Small intestine (tissue), 7 donors: ENCODE measurements at regions not wholly inside any gene's neighbourhood (a gene's known extent, or its start where the extent isn't known, plus 50 kb on each side); places are given as distances from the start of the nearest gene placed in this dataset.

Experiments used
- DNase-seq, 2 donors: peaks; one replicate each; pipeline versions ENCODE4 v3.0.0 to v3.0.0-alpha.2; 2013
- FAIRE-seq: peaks from 2 replicates; lab custom pipeline; 2012; peaks lifted over from hg19 to GRCh38; lab: Jason Lieb, UNC
- H3K27ac ChIP-seq, 3 donors: one replicate each; pipeline ENCODE4 v1.5.1; 2013; ENCODE audit warnings: low read length in 2 of 3, mild to moderate bottlenecking in 2 of 3, control low read depth in 1 of 3, inconsistent platforms in 1 of 3, low read depth in 1 of 3, moderate library complexity in 1 of 3
- H3K27me3 ChIP-seq, 3 donors: one replicate each; pipeline ENCODE4 v1.6.1; 2013; ENCODE audit warnings: low read length in 3 of 3, inconsistent platforms in 1 of 3; ENCODE audit not compliant: control insufficient read depth in 3 of 3, insufficient read depth in 3 of 3
- H3K36me3 ChIP-seq, 3 donors: one replicate each; pipeline ENCODE4 v1.6.1; 2013; ENCODE audit warnings: low read length in 3 of 3, inconsistent platforms in 1 of 3, low read depth in 1 of 3, mild to moderate bottlenecking in 1 of 3, moderate library complexity in 1 of 3; ENCODE audit not compliant: control insufficient read depth in 3 of 3, insufficient read depth in 2 of 3
- H3K4me1 ChIP-seq, 3 donors: one replicate each; pipeline ENCODE4 v1.6.1; 2013; ENCODE audit warnings: low read length in 2 of 3, inconsistent platforms in 1 of 3, low read depth in 1 of 3, mild to moderate bottlenecking in 1 of 3, moderate library complexity in 1 of 3; ENCODE audit not compliant: control insufficient read depth in 3 of 3, insufficient read depth in 2 of 3
- H3K4me3 ChIP-seq, 3 donors: one replicate each; pipeline ENCODE4 v1.5.1; 2013; ENCODE audit warnings: low read length in 3 of 3, control low read depth in 1 of 3, inconsistent platforms in 1 of 3, low read depth in 1 of 3, mild to moderate bottlenecking in 1 of 3, moderate library complexity in 1 of 3
- H3K9me3 ChIP-seq, 2 donors: one replicate each; pipeline ENCODE4 v1.6.1; 2013; ENCODE audit warnings: low read depth in 1 of 2, low read length in 1 of 2; ENCODE audit not compliant: control insufficient read depth in 2 of 2, insufficient read depth in 1 of 2
- WGBS, 3 donors: extraction: QIAGEN DNeasy Blood & Tissue Kit; methylation state at CpG; one replicate each; pipeline ENCODE4 v1.1.7; 2013; 5-methylcytosine and 5-hydroxymethylcytosine counted together
- donor health status: healthy with polysubstance abuse.
- donor health status: control.
- donor health status: control.
- donor health status: Bipolar disorder and iron deficiency.
- donor health status: healthy.

DNA sequence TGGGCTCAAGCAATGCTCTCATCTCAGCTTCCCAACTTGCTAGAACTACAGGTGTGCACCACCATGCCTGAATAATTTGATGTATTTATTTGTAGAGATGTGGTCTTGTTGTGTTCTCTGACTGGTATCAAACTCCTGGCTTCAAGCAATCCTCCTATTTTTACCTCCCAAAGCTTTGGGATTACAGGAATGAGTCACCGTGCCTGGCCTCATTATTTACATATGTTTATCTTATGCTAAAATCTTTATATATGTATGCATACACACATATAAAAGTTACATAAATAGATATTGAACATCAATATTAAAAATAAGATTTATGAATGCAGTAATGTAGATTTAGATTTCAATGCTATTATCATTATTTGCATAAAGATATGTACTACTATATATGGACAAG lies 1634.5 kb upstream of the LRRTM3 start:
- H3K9me3 ChIP-seq, result peaks cover 0 to 3% of the 10 kb centered on the region in 2 donors
- H3K27me3 ChIP-seq, result no peaks in the 10 kb centered on the region
- H3K4me1 ChIP-seq, result no peaks in the 10 kb centered on the region
- WGBS, 3 donors, result 52 to 82% (median 59%) methylated on average over 1 of the region's 1 CpG
- DNase-seq (no peak), FAIRE-seq (no peak)
- no peak overlapping the region for H3K4me3 ChIP-seq
- H3K36me3 ChIP-seq, result no peaks in the 10 kb centered on the region
- H3K27ac ChIP-seq, result no peak overlapping the region

DNA sequence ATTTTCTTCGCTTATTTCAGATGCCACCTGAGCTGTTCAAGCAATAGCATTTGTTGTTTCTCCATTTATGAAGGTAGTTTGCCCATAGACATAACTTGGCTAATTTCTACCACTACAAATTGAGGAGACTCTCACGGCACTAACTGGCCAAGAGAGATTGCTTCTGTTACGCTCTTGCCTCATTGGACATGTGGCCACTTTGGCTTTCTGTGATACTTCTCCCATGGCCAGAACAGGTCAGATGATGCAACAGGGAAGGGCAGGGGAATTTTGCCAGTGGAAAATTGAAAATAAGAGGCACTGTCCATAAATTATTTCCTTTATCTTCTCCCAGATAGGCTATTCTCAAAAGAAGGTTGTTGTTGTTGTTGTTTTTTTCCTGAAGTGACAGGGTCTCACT lies 1633.3 kb upstream of the LRRTM3 start:
- FAIRE-seq (no peak), DNase-seq (no peak)
- Histone ChIP-seq H3K9me3 (peaks cover 0 to 3% of the 10 kb centered on the region in 2 donors), H3K36me3 (no peaks in the 10 kb centered on the region), H3K27ac (no peak overlapping the region), H3K4me3 (no peak overlapping the region), H3K4me1 (no peaks in the 10 kb centered on the region), H3K27me3 (no peaks in the 10 kb centered on the region)
- WGBS, 3 donors, result 93 to 95% (median 95%) methylated on average over 3 of the region's 3 CpGs

GRCh38 chr10:65294329-65294728 lies 1631.5 kb upstream of the LRRTM3 start:
- DNase-seq (peak; percentile 3 to 63), FAIRE-seq (no peak)
- Histone ChIP-seq H3K4me3 (no peak overlapping the region), H3K27me3 (no peaks in the 10 kb centered on the region), H3K4me1 (no peaks in the 10 kb centered on the region), H3K27ac (no peak overlapping the region), H3K9me3 (peaks cover 0 to 3% of the 10 kb centered on the region in 2 donors), H3K36me3 (no peaks in the 10 kb centered on the region)
- WGBS, 3 donors, result 0 to 21% (median 4%) methylated on average over 1 of the region's 1 CpG

DNA sequence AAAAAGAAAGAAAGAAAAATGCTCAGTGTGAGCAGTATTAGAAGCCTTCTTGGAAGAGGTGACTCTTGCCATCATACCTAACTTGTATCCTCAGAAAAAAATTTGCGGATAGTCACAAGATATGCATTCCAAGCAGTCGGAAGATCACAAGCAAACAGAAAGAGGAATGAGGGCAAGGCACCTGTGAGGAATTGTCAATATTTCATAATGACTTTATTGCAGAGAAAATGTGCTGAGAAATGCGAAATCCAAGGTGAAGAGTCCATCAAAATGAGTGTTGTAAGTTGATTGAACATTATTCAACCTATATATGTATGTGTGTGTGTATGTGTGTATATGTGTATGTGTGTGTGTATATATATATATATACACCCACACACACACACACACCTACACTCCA lies 1624.7 kb upstream of the LRRTM3 start:
- WGBS, 3 donors, result 55 to 76% (median 57%) methylated on average over 3 of the region's 3 CpGs
- DNase-seq, result peak in 1 of 2 donors; percentile 42
- no peaks in the 10 kb centered on the region for H3K36me3 ChIP-seq
- H3K27me3 ChIP-seq, result no peaks in the 10 kb centered on the region
- H3K9me3 ChIP-seq, result no peaks in the 10 kb centered on the region
- H3K4me3 ChIP-seq, result no peak overlapping the region
- H3K27ac ChIP-seq, result no peak overlapping the region
- no peaks in the 10 kb centered on the region for H3K4me1 ChIP-seq
- no peak for FAIRE-seq

DNA sequence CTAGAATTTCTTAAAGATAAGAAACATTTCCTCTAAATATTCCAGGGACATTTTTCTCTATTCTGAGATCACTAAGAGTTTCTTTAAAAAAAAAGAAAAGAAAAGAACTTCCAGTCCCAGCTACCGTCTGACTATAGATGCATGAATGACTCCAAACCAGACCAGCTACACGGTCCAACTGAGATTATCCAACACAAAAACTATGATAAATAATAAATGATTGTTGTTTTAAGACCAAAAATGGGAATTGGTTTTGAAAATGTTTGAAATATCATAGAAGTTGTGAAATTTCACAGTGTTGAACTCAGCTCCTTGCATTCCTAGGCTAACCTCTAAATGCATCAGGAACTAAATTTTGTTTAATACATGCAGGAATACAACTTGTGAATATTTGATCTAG lies 1619.6 kb upstream of the LRRTM3 start:
- no peak overlapping the region for H3K4me3 ChIP-seq
- no peak overlapping the region for H3K27ac ChIP-seq
- no peaks in the 10 kb centered on the region for H3K27me3 ChIP-seq
- FAIRE-seq, result no peak
- WGBS, 3 donors, result 68 to 82% (median 76%) methylated on average over 2 of the region's 2 CpGs
- H3K4me1 ChIP-seq, result no peaks in the 10 kb centered on the region
- H3K36me3 ChIP-seq, result no peaks in the 10 kb centered on the region
- no peak for DNase-seq
- H3K9me3 ChIP-seq, result no peaks in the 10 kb centered on the region

DNA sequence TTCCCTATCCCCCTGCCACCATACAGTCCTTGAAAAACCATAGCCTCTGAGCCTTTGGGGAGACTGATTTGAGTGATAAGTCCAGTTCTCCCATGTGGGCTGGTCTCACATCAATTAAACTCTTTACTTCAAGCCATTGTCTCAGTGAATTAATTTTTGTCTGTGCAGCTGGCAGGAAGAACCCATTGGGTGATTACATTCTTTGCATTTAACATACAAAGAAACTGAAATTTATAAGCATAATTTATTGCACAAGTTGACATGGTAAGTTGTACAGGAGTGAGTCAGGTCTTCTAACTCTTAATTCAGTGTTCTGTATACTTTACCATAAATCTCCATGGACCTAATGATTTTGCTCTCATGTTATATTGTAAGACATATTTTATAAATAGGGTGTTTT lies 1613.0 kb upstream of the LRRTM3 start:
- no peaks in the 10 kb centered on the region for H3K9me3 ChIP-seq
- no peaks in the 10 kb centered on the region for H3K27me3 ChIP-seq
- H3K4me1 ChIP-seq, result no peaks in the 10 kb centered on the region
- no peak overlapping the region for H3K4me3 ChIP-seq
- no peak for DNase-seq
- H3K36me3 ChIP-seq, result no peaks in the 10 kb centered on the region
- FAIRE-seq, result no peak
- H3K27ac ChIP-seq, result no peak overlapping the region

DNA sequence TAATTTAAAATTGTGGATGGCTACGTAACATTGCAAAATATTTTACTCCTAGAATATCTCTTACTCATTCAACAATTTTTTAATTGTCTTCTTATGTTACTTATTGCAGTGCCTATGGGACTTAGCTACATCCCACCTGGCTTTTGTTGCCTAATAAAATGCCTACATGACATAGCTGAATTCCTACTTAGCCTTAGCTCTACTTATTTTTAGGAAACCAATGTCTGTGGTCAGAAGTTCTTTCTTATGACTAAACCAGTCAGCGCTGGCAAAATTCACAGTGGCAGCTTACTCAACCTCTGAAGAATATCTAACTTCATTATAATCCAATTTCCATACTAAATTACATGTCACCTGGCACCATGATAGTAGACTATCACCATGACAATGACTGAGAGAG lies 1612.4 kb upstream of the LRRTM3 start:
- WGBS, 3 donors, result 85 to 92% (median 88%) methylated on average over 2 of the region's 2 CpGs
- Histone ChIP-seq H3K9me3 (no peaks in the 10 kb centered on the region), H3K36me3 (no peaks in the 10 kb centered on the region), H3K4me3 (no peak overlapping the region), H3K4me1 (no peaks in the 10 kb centered on the region), H3K27me3 (no peaks in the 10 kb centered on the region), H3K27ac (no peak overlapping the region)
- FAIRE-seq (no peak), DNase-seq (no peak)

DNA sequence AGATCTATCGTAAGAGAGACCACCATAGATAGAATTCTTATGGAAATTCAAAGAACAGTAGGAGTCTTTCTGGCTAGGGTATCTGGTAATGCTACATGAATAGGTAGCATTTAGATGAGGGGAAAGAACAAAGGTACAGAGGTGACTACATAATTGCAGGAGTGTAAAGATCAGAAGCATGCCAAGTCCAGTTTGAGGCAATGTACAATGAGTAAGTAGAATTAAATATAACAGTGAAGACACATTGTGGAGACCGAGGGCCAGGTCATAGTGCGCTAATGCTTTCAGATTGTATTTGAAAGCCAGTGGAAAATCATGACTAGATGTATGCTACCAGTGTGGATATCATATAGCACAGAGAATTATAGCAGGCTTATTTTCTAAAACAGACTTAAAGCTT lies 1611.6 kb upstream of the LRRTM3 start:
- DNase-seq, result peak in 1 of 2 donors; percentile 22

GRCh38 chr10:65319493-65319892 lies 1606.3 kb upstream of the LRRTM3 start:
- no peak for DNase-seq
- no peaks in the 10 kb centered on the region for H3K4me1 ChIP-seq
- H3K4me3 ChIP-seq, result no peak overlapping the region
- 70 to 71% (median 71%) methylated on average over 5 of the region's 5 CpGs for WGBS, 3 donors
- H3K27me3 ChIP-seq, result no peaks in the 10 kb centered on the region
- no peaks in the 10 kb centered on the region for H3K9me3 ChIP-seq
- H3K36me3 ChIP-seq, result no peaks in the 10 kb centered on the region
- no peak for FAIRE-seq
- no peak overlapping the region for H3K27ac ChIP-seq

More for the DNA sequence above, 1611.6 kb upstream of the LRRTM3 start:
- FAIRE-seq, result no peak
- no peaks in the 10 kb centered on the region for H3K36me3 ChIP-seq
- 80 to 91% (median 80%) methylated on average over 3 of the region's 3 CpGs for whole genome bisulfite sequencing, 3 donors
- H3K27me3 ChIP-seq, result no peaks in the 10 kb centered on the region
- H3K4me1 ChIP-seq, result no peaks in the 10 kb centered on the region
- no peak overlapping the region for H3K4me3 ChIP-seq
- no peak overlapping the region for H3K27ac ChIP-seq
- H3K9me3 ChIP-seq, result no peaks in the 10 kb centered on the region
